ENCODE measurements at regions not wholly inside any gene's neighbourhood (a gene's known extent, or its start where the extent isn't known, plus 50 kb on each side); places are given as distances from the start of the nearest gene placed in this dataset.

DNA sequence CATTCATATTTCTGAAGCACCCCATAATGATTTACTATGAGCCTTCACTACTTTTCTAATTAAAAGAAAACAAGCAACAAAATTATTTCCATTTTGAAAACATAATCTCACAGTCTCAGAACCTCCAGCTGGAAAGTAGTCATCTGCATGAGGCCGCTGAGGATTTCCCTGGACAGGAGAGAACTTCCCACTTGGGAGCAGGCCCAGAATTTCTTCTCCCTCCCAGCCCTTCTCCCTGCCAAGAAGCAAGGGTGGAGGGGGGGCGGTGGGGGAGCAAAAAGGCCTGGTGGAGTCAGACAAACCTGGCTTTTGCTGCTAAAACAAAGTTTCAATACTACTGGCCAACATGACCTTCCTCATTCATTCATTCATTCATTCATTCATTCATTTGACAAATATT, 167.3 kb downstream of the PJA1 start:
- Histone ChIP-seq H3K4me3 (replicated peaks in 1 of 3; ENCODE audit: insufficient read depth in 1 of 3, low read depth in 1 of 3, low read length in 3 of 3) (no peak overlapping the region), H3K9me1 (replicated peaks; ENCODE audit: control insufficient read depth, extremely low read depth, insufficient read depth, low read length) (no peaks in the 10 kb centered on the region), H3K27ac (ENCODE audit: insufficient read depth, low read depth, low read length) (peak overlapping the region; percentile 34), H2AFZ (ENCODE audit: low read depth, low read length) (no peak overlapping the region), H3K4me1 (ENCODE audit: control insufficient read depth, extremely low read depth, insufficient read depth, low read length) (peaks cover 23% of the 10 kb centered on the region), H3K36me3 (ENCODE audit: control insufficient read depth in 2 of 2, extremely low read depth in 1 of 2, insufficient read depth in 2 of 2, low read length in 2 of 2) (no peaks in the 10 kb centered on the region), H3K27me3 (ENCODE audit: control insufficient read depth in 2 of 2, insufficient read depth in 2 of 2, low read length in 2 of 2) (no peaks in the 10 kb centered on the region), H3K9ac (replicated peaks; ENCODE audit: extremely low read depth, insufficient read depth, low read length) (no peak overlapping the region), H3K9me3 (replicated peaks; ENCODE audit: control insufficient read depth, insufficient read depth, low read length) (no peaks in the 10 kb centered on the region), H3K4me2 (ENCODE audit: insufficient read depth, low read length) (peak overlapping the region; percentile 24), H3K79me2 (ENCODE audit: control insufficient read depth, insufficient read depth, low read length) (no peaks in the 10 kb centered on the region), H4K20me1 (replicated peaks; ENCODE audit: control insufficient read depth, extremely low read depth, insufficient read depth, low read length) (no peaks in the 10 kb centered on the region)
- BruUV-seq (replicated peaks): no TSS peak
- ChIA-PET POLR2A (no interaction called here), CTCF (interaction anchor here (0.9 to 1.1 kb wide), 2 partner anchors 21 to 25 kb away, joined by 3 read pairs; no protein-coding TSS in a partner anchor)
- intact Hi-C loops (cut with micrococcal nuclease) (loop anchor here (5.0 kb wide), 1 partner anchor 51 kb away; no protein-coding TSS in a partner anchor), dilution Hi-C loops (cut with MboI; ENCODE audit: extremely low pct_ligation_motif_present, low sequenced_read_pairs) (no loop called here)
- TF ChIP-seq MYC (IDR thresholded peaks at IDR 0.05; ENCODE audit: low read depth, low read length) (no peak), EZH2 (IDR thresholded peaks at IDR 0.05; ENCODE audit: borderline replicate concordance, low read depth, low read length, severe bottlenecking) (no peak), GATA2 (IDR thresholded peaks at IDR 0.05; ENCODE audit: insufficient read depth, insufficient read length, low read depth, low read length) (no peak), MAX (IDR thresholded peaks at IDR 0.05; ENCODE audit: insufficient read depth, insufficient read length) (no peak), FOS (IDR thresholded peaks at IDR 0.05; ENCODE audit: borderline replicate concordance, insufficient read depth, low read length) (no peak), JUN (IDR thresholded peaks at IDR 0.05; ENCODE audit: borderline replicate concordance, insufficient read depth, insufficient read length, low read depth) (no peak)
- TF ChIP-seq, protein P1, sequence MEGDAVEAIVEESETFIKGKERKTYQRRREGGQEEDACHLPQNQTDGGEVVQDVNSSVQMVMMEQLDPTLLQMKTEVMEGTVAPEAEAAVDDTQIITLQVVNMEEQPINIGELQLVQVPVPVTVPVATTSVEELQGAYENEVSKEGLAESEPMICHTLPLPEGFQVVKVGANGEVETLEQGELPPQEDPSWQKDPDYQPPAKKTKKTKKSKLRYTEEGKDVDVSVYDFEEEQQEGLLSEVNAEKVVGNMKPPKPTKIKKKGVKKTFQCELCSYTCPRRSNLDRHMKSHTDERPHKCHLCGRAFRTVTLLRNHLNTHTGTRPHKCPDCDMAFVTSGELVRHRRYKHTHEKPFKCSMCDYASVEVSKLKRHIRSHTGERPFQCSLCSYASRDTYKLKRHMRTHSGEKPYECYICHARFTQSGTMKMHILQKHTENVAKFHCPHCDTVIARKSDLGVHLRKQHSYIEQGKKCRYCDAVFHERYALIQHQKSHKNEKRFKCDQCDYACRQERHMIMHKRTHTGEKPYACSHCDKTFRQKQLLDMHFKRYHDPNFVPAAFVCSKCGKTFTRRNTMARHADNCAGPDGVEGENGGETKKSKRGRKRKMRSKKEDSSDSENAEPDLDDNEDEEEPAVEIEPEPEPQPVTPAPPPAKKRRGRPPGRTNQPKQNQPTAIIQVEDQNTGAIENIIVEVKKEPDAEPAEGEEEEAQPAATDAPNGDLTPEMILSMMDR (IDR thresholded peaks at IDR 0.05; ENCODE audit: extremely low read depth in 1 of 2, insufficient read depth in 1 of 2, low read depth in 1 of 2, low read length in 2 of 2): no peak
- FAIRE-seq: no peak
- DNase-seq (ENCODE audit: low read depth, low spot score): peak; percentile 70

Measured in endothelial cell of umbilical vein (primary cell).